SK-N-SH (cell line): ENCODE measurements at regions not wholly inside any gene's neighbourhood (a gene's known extent, or its start where the extent isn't known, plus 50 kb on each side); places are given as distances from the start of the nearest gene placed in this dataset.

Experiments used
- CTCF ChIP-seq: fragments of 200-600 bp; sonication (generic); IDR thresholded peaks from 2 replicates; pipeline ENCODE4 v1.6.1; 2017; ENCODE audit warnings: antibody characterized with exemption, mild to moderate bottlenecking, moderate library complexity
- RAD21 ChIP-seq: IDR thresholded peaks from 2 replicates; pipeline ENCODE4 v1.6.1; 2012; ENCODE audit warnings: mild to moderate bottlenecking, low read length

GRCh38 chr13:89574077-89574476, 1773.4 kb upstream of the MIR17HG start:
- TF ChIP-seq CTCF (no peak), RAD21 (no peak)
